Type B pancreatic cell (in vitro differentiated cells): ENCODE measurements at regions not wholly inside any gene's neighbourhood (a gene's known extent, or its start where the extent isn't known, plus 50 kb on each side); places are given as distances from the start of the nearest gene placed in this dataset.

Experiments used
- DNase-seq: peaks from one replicate; pipeline ENCODE4 v3.0.0; 2021; ENCODE audit warnings: mixed read lengths; ENCODE audit not compliant: unreplicated experiment; ENCODE audit errors: extremely low spot score
- H3K27ac Mint-ChIP-seq: 2 replicates; pipeline ENCODE4 v1.8.0; 2021; ENCODE audit warnings: mild to moderate bottlenecking, mixed read lengths
- H3K27me3 Mint-ChIP-seq: 2 replicates; pipeline ENCODE4 v1.8.0; 2021; ENCODE audit warnings: mixed read lengths
- H3K36me3 Mint-ChIP-seq: 2 replicates; pipeline ENCODE4 v1.8.0; 2021; ENCODE audit warnings: mixed read lengths
- H3K4me1 Mint-ChIP-seq: one replicate; pipeline ENCODE4 v1.8.0; 2021; ENCODE audit warnings: mixed read lengths; ENCODE audit not compliant: unreplicated experiment
- H3K4me3 Mint-ChIP-seq: 2 replicates; pipeline ENCODE4 v1.8.0; 2021; ENCODE audit warnings: mild to moderate bottlenecking, mixed read lengths
- H3K9me3 Mint-ChIP-seq: 2 replicates; pipeline ENCODE4 v1.8.0; 2021; ENCODE audit warnings: mixed read lengths
- CTCF ChIP-seq: fragments of 200-600 bp; sonication (generic); conservative IDR thresholded peaks from 2 replicates; pipeline ENCODE4 v1.5.0; 2021; ENCODE audit warnings: antibody characterized with exemption, mild to moderate bottlenecking

- H3K9me3 Mint-ChIP-seq: no peaks in the 10 kb centered on the region
Measured at GRCh38 chr20:55755411-55755810, 249.9 kb downstream of the CBLN4 start.

GRCh38 chr20:55746723-55747122 lies 258.6 kb downstream of the CBLN4 start:
- Mint-ChIP-seq H3K4me1 (no peaks in the 10 kb centered on the region), H3K27me3 (no peaks in the 10 kb centered on the region), H3K4me3 (no peak overlapping the region), H3K9me3 (no peaks in the 10 kb centered on the region), H3K27ac (no peak overlapping the region), H3K36me3 (no peaks in the 10 kb centered on the region)
- DNase-seq: no peak
- TF ChIP-seq CTCF: no peak

More at GRCh38 chr20:55755411-55755810, 249.9 kb downstream of the CBLN4 start:
- Mint-ChIP-seq H3K27ac (no peak overlapping the region), H3K27me3 (no peaks in the 10 kb centered on the region), H3K36me3 (no peaks in the 10 kb centered on the region), H3K4me1 (no peaks in the 10 kb centered on the region), H3K4me3 (no peak overlapping the region)
- TF ChIP-seq CTCF: no peak
- DNase-seq: no peak

- TF ChIP-seq CTCF: no peak
- Mint-ChIP-seq H3K9me3 (no peaks in the 10 kb centered on the region), H3K36me3 (no peaks in the 10 kb centered on the region)
Measured at GRCh38 chr20:55745840-55746239, 259.5 kb downstream of the CBLN4 start.

GRCh38 chr20:55744896-55745295 lies 260.4 kb downstream of the CBLN4 start:
- Mint-ChIP-seq H3K9me3 (no peaks in the 10 kb centered on the region), H3K4me1 (no peaks in the 10 kb centered on the region), H3K27me3 (no peaks in the 10 kb centered on the region), H3K27ac (no peak overlapping the region), H3K36me3 (no peaks in the 10 kb centered on the region), H3K4me3 (no peak overlapping the region)
- TF ChIP-seq CTCF: no peak
- DNase-seq: no peak

More at GRCh38 chr20:55745840-55746239, 259.5 kb downstream of the CBLN4 start:
- Mint-ChIP-seq H3K4me3 (no peak overlapping the region), H3K4me1 (no peaks in the 10 kb centered on the region), H3K27ac (no peak overlapping the region), H3K27me3 (no peaks in the 10 kb centered on the region)
- no peak for DNase-seq

GRCh38 chr20:55741801-55742200 lies 263.5 kb downstream of the CBLN4 start:
- no peak for TF ChIP-seq CTCF
- Mint-ChIP-seq H3K36me3 (no peaks in the 10 kb centered on the region), H3K27ac (no peak overlapping the region), H3K4me1 (no peaks in the 10 kb centered on the region), H3K9me3 (no peaks in the 10 kb centered on the region), H3K27me3 (no peaks in the 10 kb centered on the region), H3K4me3 (no peak overlapping the region)
- no peak for DNase-seq

- Mint-ChIP-seq H3K27me3 (no peaks in the 10 kb centered on the region), H3K4me1 (no peaks in the 10 kb centered on the region), H3K4me3 (no peak overlapping the region), H3K27ac (no peak overlapping the region), H3K9me3 (peaks cover 5% of the 10 kb centered on the region), H3K36me3 (no peaks in the 10 kb centered on the region)
- no peak for DNase-seq
- TF ChIP-seq CTCF: no peak
Measured at GRCh38 chr20:55740076-55740475, 265.2 kb downstream of the CBLN4 start.
